Activated B cell treated with CpG ODN at 0.5 μM for 24 hours (primary cell): ENCODE measurements at regions not wholly inside any gene's neighbourhood (a gene's known extent, or its start where the extent isn't known, plus 50 kb on each side); places are given as distances from the start of the nearest gene placed in this dataset.

Source experiments
- ATAC-seq: fragments of 200-7000 bp; cut with Tn5 transposase; one replicate; pipeline ENCODE4 v1.10.0; 2021; ENCODE audit warnings: low read depth, mild to moderate bottlenecking, moderate library complexity
- CTCF ChIA-PET: fragments of 350-600 bp; sonication (Branson Sonifier 250); formaldehyde crosslinking; loops from one replicate; lab custom pipeline; 2021; ENCODE audit warnings: antibody characterized with exemption; lab: Charles Lee
- POLR2A ChIA-PET: fragments of 350-600 bp; sonication (Branson Sonifier 250); formaldehyde crosslinking; loops from one replicate; lab custom pipeline; 2021; ENCODE audit warnings: antibody characterized with exemption; lab: Charles Lee
- DNase-seq: peaks from one replicate; pipeline ENCODE4 v3.0.0; 2022
- H3K27ac Mint-ChIP-seq: one replicate; pipeline ENCODE4 v1.8.0; 2020; ENCODE audit warnings: mixed read lengths
- H3K27me3 Mint-ChIP-seq: one replicate; pipeline ENCODE4 v1.8.0; 2021; ENCODE audit warnings: mixed read lengths
- H3K36me3 Mint-ChIP-seq: one replicate; pipeline ENCODE4 v1.8.0; 2021; ENCODE audit warnings: low read depth, mixed read lengths
- H3K4me1 Mint-ChIP-seq: one replicate; pipeline ENCODE4 v1.8.0; 2021; ENCODE audit warnings: mixed read lengths
- H3K4me3 Mint-ChIP-seq: one replicate; pipeline ENCODE4 v1.8.0; 2020; ENCODE audit warnings: mild to moderate bottlenecking, mixed read lengths
- H3K9me3 Mint-ChIP-seq: one replicate; pipeline ENCODE4 v1.8.0; 2020; ENCODE audit warnings: mixed read lengths
- CTCF ChIP-seq: fragments of 200-600 bp; IDR thresholded peaks from one replicate; pipeline ENCODE4 v1.8.0; 2022; ENCODE audit warnings: antibody characterized with exemption, mild to moderate bottlenecking
- intact Hi-C: fragments of 100-400 bp; cut with micrococcal nuclease; formaldehyde crosslinking; loops from one replicate; pipeline ENCODE4 v1.15.1; 2024

GRCh38 chr3:182438398-182438797, 354.9 kb upstream of the ATP11B start:
- Mint-ChIP-seq H3K27me3 (no peaks in the 10 kb centered on the region), H3K36me3 (no peaks in the 10 kb centered on the region), H3K9me3 (no peaks in the 10 kb centered on the region), H3K4me3 (no peak overlapping the region), H3K4me1 (no peaks in the 10 kb centered on the region), H3K27ac (no peak overlapping the region)
- ATAC-seq, result no peak
- no peak for DNase-seq
- CTCF ChIA-PET, result no interaction called here
- POLR2A ChIA-PET, result no interaction called here
- no peak for TF ChIP-seq CTCF
- intact Hi-C loops, result no loop called here

GRCh38 chr3:182440101-182440500, 353.2 kb upstream of the ATP11B start:
- H3K9me3 Mint-ChIP-seq, result no peaks in the 10 kb centered on the region
- H3K4me3 Mint-ChIP-seq, result no peak overlapping the region
- ChIA-PET POLR2A (no interaction called here), CTCF (no interaction called here)
- no peak overlapping the region for H3K27ac Mint-ChIP-seq
- DNase-seq, result no peak
- no peaks in the 10 kb centered on the region for H3K27me3 Mint-ChIP-seq
- intact Hi-C loops, result no loop called here
- no peak for TF ChIP-seq CTCF
- no peak for ATAC-seq
- H3K36me3 Mint-ChIP-seq, result no peaks in the 10 kb centered on the region
- H3K4me1 Mint-ChIP-seq, result no peaks in the 10 kb centered on the region

GRCh38 chr3:182445576-182445975, 347.7 kb upstream of the ATP11B start:
- TF ChIP-seq CTCF, result no peak

GRCh38 chr3:182450942-182451787, 342.1 kb upstream of the ATP11B start:
- CTCF ChIA-PET, result no interaction called here
- intact Hi-C loops, result no loop called here
- H3K27ac Mint-ChIP-seq, result no peak overlapping the region

More at GRCh38 chr3:182445576-182445975, 347.7 kb upstream of the ATP11B start:
- no peaks in the 10 kb centered on the region for H3K36me3 Mint-ChIP-seq
- H3K4me1 Mint-ChIP-seq, result no peaks in the 10 kb centered on the region
- ChIA-PET POLR2A (no interaction called here), CTCF (no interaction called here)
- no peak overlapping the region for H3K27ac Mint-ChIP-seq
- DNase-seq, result no peak
- no peak for ATAC-seq
- no peaks in the 10 kb centered on the region for H3K27me3 Mint-ChIP-seq
- no peak overlapping the region for H3K4me3 Mint-ChIP-seq
- no peaks in the 10 kb centered on the region for H3K9me3 Mint-ChIP-seq
- intact Hi-C loops, result no loop called here

GRCh38 chr3:182451871-182452270, 341.4 kb upstream of the ATP11B start:
- peaks cover 3% of the 10 kb centered on the region for H3K9me3 Mint-ChIP-seq
- no peak overlapping the region for H3K4me3 Mint-ChIP-seq
- POLR2A ChIA-PET, result no interaction called here
- H3K27ac Mint-ChIP-seq, result no peak overlapping the region
- no peak for DNase-seq
- CTCF ChIA-PET, result no interaction called here
- no peaks in the 10 kb centered on the region for H3K4me1 Mint-ChIP-seq
- intact Hi-C loops, result no loop called here
- H3K27me3 Mint-ChIP-seq, result no peaks in the 10 kb centered on the region
- no peaks in the 10 kb centered on the region for H3K36me3 Mint-ChIP-seq
- no peak for TF ChIP-seq CTCF
- ATAC-seq, result no peak

More at GRCh38 chr3:182450942-182451787, 342.1 kb upstream of the ATP11B start:
- Mint-ChIP-seq H3K27me3 (no peaks in the 10 kb centered on the region), H3K9me3 (peaks cover 3% of the 10 kb centered on the region), H3K4me3 (no peak overlapping the region), H3K36me3 (no peaks in the 10 kb centered on the region), H3K4me1 (no peaks in the 10 kb centered on the region)
- DNase-seq (no peak), ATAC-seq (no peak)
- POLR2A ChIA-PET, result no interaction called here
- no peak for TF ChIP-seq CTCF
